ENCODE measurements at regions not wholly inside any gene's neighbourhood (a gene's known extent, or its start where the extent isn't known, plus 50 kb on each side); places are given as distances from the start of the nearest gene placed in this dataset.
A peak's percentile ranks its signal among the peaks of the same experiment; 100 is the strongest.
"Not testable (repeated sequence)": the region's sequence is repeated elsewhere in the genome, so short reads cannot be mapped to it uniquely, and the experiment has no call there.

DNA sequence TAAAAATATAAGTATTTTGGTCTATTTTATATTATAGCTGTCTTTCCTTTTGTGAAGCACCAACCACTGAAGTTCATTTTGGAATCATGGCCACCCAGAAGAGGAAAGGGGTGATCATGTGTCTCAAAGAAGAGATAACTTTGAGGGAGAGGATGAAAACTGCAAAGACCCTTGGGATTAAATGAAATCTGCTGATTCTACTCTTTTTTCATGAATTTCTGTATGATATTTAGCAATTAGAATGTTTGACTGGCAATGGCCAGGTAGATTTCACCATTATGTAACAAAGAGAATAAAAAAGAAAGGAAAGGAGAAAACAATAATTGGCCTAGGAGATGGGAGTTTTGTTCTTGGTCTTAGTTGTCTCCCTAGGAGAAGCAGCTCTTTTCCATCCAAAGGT lies 350.8 kb downstream of the EMP1 start:
- DNase-seq: no peak

DNA sequence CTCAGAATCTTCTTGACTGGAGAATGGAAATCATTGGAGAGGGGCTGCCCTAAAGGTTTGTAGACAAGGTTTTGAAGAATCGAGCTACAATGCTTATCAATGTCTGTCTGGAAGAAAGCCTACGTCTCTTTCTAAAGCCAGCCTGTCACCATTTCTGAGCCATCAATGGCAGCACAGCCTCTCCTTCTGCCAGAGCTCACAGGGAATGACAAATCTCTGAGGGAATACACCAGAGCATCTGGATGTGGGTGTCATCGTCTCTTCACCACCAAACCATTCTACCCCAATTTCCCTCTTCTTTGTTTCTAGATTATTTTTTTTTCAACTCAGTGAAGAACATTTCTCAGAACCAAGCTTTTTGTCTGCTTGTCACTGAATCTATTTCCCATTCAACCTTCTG lies 349.7 kb downstream of the EMP1 start:
- DNase-seq: no peak

DNA sequence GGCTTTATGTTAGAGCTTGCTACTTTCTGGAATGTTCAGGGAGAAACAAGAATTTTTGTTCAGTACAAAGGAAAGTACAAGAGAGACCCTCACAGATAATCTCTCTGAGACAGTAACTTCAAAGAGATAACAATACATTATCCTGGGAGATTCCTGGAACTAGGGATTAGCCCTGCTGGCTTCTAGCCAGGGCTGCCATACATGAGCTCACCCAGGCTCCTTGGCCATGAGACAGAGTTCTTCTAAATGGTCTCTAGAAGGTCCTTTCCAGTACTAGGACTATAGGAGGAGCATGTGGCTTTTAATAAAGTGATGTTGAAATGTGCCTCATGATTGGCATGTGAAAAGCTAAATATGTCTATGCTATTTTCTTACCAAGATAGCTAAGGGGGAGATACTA lies 342.5 kb downstream of the EMP1 start:
- DNase-seq: no peak

DNA sequence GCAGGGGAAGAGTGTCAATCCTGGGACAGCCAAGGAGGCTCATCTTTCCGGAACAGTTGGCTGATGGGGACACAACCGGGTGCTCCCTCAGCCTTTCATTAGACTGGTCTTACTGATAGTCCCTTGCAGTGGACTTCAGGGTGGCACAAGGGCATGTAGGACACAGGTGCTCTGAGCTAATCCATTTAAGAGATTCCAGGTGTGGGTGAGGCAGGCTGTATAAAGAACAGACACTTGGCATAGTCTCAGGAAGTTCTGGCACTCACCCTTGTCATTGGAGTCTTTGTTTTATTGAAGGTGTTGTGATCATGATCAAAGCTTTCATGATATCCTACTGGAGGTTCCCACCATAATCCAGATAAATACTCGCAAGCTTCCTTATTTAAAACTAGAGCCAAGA lies 341.6 kb downstream of the EMP1 start:
- DNase-seq: no peak

DNA sequence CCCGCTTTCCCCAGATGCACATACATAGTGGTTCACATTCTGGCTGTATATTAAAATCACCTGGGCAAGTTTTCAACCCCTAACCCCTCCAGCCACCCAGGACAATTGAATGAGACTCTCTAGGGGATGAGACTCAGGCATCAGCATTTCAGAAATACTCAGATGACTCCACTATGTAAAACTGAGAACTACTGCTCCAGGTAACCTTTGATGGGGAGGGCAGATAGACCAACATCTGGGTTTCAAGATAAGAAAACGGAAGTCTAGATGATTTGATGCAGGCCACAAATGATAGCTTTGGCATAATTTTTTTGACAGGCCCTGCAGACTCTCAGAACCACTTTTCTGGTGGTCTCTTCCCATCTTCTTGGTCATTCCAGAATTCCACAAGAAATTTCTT lies 341.1 kb downstream of the EMP1 start:
- no peak for DNase-seq

DNA sequence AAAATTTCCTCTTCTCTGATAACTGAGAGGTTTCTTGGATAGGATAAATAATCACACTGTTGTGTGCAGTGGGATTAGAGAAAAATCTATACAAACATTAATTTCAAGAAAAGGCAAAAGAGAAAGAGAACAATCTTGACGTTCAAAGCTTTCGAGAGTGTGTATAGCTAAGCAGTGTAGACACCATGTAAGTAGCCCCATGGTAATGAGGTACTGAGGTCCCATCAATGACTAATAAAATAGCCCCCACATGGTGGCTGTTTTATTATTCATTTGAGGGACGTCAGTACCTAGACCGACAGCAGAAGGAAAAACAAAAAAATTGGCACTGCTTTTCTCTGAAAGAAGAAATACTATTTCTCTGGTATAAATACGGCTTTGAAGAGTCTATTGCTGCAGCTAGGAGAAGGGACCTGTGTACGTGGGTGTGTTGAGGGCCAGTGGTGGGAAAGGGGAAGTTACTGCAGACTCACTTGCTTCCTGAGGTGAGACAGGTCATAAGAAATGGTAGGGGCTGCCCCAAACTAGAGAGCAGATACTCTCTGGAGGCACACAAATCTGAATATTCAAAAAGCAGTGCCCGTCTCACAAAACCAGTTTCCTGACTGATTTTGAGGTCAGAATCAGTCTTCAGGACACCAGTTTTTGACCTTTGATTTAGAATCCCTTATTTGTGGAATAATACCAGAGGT lies 339.8 kb downstream of the EMP1 start:
- DNase-seq: no peak

DNA sequence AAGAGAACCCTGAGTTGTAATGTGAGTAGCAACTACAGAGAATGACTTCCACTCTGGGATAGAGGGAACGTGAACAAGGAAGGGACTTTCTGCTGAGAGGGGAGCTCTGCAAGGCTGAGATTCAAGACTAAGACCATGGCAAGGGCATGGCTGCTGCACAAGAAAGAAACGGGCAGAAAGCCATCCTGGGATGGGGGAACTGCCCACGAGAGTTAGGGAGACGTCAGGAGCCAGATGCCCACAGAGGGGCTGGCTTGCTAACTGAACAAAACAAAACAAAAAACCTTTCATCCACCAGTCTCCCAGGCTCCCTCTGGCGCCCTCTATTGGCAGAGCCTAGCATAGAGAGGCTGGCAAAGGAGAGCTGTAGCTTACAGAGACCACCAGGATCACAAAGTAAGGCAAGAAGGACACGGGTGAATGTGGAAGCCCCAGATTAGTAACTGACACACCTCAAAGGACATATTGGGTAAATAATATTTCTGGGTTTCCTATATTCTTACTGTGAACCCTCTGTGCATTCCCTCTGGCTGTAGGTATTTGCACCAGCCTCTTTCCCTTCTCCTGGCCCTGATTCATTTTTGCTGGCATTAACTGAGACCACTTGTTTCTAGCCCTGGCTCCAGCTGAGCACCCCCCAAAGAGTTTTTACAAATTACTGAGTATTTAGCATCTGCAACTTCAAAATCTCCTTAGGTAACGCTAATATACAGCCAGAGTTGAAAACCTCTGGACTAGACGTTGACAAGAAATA lies 338.3 kb downstream of the EMP1 start:
- DNase-seq: peak; percentile 17

DNA sequence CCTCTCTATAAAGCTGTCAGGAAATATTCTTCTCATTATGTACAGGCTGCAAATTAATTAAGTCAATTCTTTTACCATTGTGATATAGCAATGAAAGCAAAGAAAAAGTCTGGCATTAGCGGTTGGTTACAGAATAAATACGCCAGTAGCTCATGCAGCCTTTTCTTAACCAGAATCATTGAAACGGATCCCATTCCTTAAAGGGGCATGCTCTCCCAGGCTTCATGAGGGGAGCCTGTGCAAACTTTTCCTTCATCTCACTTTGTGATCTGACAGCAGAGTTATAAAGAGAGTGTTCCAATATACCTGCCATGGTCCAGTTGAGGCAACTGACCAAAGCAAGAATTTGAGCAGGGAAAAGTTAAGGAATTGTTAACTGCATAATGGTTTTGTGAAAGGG lies 337.7 kb downstream of the EMP1 start:
- no peak for DNase-seq

DNA sequence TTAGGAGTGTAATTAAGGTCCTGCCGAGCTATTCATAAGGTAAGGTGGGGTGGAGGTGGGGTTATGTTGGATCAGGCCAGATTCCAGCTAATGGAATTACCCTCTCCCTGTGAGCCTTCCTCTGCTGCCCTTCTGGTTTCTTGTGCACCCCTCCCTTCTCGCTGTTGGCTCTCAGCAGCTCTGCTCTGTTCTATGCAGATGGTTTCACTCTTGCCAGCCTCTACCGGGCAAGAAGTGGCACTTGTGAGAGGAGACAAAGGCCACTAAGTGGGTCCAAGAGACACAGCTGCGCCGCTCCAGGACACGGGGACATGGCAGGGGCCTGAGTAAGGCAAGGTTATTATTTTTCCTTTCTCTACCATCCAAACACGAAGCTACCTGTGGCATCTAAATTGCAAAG lies 334.4 kb downstream of the EMP1 start:
- DNase-seq: peak; percentile 16

DNA sequence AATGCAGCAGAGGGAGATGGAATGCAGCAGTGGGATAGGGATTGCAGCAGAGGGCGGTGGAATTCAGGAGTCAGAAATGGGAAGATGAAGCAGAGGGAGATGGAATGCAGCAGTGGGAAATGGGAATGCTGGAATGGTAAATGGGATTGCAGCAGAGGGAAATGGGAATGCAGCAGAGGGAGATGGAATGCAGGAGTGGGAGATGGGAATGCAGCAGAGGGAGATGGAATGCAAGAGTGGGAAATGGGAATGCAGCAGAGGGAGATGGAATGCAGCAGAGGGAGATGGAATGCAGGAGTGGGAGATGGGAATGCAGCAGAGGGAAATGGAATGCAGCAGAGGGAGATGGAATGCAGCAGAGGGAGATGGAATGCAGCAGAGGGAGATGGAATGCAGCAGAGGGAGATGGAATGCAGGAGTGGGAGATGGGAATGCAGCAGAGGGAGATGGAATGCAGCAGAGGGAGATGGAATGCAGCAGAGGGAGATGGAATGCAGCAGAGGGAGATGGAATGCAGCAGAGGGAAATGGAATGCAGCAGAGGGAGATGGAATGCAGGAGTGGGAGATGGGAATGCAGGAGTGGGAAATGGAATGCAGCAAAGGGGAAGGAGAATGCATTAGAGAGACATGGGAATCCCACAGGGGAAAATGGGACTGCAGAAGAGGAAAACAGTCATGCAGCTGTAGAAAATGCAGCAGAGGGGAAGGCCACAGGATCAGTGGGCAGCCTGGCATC lies 329.8 kb downstream of the EMP1 start:
- not testable (repeated sequence) for DNase-seq

DNA sequence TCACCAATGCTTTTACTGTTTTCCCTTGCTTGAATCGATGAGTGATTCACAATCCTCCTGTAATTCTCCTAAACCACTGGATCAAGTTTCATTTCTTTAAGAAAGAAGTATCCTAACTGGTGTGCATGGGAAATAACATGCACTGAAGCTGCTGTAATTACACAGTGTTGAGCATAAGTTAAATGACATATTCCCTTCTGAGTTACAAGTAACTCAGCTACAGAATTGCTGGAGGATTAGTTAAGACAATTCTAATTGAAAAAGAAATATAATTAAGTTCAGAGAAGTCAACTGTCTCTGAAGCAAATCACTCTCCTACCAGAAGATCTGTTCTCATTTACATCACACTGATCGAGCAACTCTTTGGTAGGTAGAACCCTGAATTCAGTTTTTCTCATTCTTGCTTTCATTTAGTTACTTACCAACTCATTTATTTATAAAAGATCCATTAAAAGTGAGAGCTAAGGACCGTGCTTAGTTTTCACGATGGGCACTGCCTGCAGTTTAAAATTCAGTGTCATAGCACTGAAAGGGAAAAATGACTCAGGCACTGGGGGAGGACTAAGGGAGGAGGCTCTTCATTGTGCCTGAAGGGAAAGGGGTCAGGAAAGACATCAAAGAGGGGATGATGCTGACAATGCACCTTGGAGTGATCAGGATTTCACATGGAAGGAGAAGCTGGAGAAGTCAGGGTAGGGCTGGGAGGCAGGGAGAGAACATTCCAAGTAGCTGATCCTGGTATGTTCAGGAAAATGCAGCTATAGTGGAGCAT lies 327.2 kb downstream of the EMP1 start:
- DNase-seq: no peak

DNA sequence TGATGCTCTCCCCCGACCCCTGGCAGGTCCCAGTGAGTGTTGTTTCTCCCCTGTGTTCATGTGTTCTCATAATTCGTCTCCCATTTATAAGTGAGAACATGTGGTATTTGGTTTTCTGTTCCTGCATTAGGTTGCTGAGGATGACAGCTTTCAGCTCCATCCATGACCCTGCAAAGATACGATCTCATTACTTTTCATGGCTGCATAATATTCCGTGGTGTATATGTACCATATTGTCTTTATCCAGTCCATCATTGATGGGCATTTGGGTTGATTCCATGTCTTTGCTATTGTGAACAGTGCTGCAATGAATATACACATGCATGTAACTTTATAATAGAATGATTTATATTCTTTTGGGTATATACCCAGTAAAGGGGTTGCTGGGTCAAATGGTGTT lies 321.5 kb downstream of the EMP1 start:
- not testable (repeated sequence) for DNase-seq

DNA sequence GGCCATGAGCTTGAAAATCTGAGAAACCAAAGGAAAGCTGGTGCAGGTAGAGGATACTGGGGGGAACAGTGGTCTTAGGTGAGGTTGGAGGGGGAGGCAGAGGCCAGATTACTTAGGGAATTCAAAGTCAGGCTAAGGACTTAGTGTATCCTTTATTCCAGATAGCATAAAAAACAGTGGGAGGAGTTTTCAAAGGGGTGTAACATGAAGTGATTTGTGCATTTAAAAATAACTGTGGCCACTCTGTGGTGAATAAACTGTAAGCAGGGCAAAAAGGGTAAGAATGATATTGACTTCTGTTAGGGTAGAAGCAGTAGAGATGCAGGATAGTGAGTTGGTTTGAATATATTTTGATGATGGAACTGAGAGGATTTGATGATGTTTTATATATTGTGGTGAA lies 313.2 kb downstream of the EMP1 start:
- no peak for DNase-seq

DNA sequence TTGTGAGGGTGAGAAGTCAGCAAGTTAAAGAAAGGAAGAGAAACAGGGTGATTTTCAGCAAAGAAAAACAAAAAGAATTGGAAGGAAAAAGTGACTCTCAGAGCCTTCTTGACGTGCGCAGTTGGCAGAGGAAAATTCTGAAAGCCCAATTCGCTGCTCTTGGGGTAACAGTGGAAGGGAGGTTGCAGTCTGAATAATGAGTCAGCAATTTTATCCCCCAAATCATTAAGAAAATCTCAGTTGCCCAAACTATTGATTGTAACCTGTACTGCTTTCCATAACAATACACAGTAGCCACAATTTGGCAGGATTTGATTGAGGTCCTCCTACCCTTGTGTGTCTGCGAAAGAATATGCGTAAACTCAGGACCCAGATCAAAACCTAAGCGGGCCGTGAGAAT lies 309.1 kb downstream of the EMP1 start:
- no peak for DNase-seq

DNA sequence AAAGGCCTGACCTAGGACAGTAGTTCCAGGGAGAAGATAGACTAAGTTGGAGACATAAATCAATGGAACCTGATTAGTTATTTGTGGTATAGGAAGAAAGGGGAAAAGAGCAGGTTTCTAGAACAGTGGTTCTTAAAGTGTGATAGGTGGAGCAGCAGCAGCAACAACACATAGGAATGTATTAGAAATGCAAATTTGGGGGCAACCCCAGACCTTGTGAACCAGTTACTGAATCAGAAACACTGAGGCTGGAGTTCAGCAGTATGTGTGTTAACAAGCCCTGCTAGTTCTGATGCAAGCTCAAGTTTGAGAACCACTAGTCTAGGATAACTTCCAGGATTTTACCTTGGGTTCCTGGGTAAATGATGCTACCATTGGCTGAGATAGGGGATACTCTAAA lies 308.7 kb downstream of the EMP1 start:
- no peak for DNase-seq

DNA sequence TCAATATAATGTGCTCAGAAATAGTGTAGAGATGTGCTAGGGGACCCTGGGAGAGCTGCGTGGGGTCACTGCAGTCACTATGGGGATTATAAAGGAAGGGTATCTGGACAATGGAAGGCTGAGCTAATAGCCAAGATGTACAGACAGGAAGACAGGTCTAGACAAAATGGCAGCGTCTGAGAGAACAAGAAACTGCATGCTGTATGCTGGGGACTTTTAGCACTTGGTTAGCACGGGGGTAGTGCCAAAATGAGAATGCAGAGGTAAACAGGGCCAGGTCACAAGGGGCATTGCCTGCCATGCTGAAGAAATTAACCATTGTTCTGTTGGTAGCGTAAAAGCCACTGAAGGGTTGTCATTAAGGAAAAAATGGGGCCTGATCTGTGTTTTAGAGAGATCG lies 308.2 kb downstream of the EMP1 start:
- no peak for DNase-seq

DNA sequence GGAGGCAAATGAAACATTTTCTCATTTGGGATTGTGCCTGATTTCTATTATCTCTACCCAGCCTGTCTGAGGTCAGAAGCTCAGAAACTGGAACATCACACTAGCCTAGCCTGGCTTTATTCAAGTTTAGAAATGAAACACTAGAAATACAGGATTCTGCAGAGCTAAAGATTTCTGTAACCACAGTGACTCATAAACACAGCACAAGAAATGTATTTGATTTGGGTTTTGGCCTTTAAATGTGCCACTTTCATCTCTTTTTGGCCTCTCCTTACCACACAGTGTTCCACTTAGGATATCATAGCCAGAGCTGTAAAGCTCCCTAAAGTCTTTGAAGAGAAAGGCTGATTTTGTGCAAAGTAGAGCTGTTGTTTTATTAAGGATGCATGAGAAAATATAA lies 307.5 kb downstream of the EMP1 start:
- DNase-seq: no peak

DNA sequence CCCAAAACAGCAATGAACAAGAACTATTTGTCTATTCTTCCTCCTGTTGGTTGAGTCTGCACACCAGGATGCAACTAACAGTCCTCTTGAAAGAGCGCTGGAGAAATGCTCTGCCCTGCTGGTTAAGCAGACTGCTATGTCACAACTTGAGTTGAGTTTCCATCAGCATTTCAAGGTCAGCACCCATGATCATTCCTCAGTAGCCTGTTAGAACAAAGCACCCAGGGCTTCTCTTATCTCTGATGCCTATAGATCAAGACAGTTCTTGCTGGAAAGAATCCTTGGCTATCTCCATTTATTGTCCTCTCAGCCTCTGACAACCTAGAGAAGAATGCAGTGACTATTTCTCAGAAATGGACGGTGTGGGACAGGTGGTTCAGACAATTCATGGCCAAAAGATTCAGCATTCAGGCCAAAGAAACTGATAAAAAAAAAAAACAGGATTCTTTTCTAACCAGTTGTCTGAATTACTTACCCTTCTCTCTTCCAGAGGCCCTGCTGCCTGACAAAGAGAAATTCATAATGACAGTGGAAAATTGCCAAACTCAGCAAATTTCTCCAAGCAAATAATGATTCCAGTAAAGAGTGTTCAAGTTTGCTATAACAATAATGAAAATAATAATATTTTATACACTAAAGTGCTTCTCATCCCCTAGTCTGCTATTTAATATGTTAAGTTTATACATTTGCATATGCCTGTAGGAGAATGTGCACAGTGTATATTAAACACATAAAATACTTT lies 306.7 kb downstream of the EMP1 start:
- DNase-seq: no peak

DNA sequence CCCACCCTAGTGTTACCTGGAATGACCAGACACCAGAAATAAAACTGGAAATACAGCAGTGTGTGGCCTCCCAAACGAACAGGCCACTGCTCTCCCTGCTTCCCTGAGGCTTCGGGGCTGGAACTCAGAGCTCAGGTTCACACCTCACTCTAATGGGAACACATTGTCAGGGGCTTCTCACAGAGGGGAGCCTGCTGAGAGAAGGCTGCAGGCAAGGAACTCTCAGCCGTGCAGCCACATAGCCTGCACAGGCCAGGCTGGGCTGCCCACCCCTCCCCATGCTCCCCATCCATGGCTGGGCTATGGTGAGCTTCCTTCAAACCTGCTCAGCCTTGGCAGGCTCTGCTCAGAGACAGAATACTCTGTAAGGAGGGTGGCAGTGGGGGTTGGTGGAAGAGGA lies 302.5 kb downstream of the EMP1 start:
- no peak for DNase-seq

DNA sequence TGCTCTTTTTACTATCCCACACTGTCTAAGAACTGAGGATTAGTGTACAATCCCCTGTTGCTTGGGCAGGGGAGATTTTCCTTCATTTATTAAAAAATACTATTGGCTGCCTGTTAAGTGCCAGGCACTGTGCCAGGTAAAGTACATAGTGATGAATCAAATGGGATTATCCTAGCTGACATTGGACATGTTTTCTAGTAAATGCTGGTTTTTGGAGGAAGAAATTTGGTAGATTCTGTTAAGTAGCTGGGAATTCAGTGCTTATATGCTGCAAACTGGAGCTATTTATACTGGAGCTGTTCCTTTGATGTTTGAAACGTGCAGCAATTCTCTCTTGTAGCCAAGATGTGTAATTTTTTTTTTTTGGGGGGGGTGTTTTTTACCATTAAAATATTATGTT lies 299.6 kb downstream of the EMP1 start:
- no peak for DNase-seq

DNA sequence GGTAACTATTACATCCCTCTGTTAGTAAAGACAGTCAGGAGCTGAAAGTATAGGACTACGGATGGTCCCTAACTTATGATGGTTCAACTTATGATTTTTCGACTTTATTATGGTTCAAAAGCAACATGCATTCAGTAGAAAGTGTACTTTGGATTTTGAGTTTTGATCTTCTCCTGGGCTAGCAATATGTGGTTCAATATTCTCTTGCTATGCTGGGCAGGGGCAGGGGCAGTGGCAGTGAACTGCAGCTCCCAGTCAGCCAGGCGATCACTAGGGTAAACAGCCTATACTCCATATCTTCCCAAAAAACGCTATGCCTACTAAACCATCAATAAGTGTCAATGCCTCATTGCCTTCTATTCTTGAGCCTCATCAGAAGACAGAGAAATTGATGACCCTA lies 292.7 kb downstream of the EMP1 start:
- DNase-seq: no peak

DNA sequence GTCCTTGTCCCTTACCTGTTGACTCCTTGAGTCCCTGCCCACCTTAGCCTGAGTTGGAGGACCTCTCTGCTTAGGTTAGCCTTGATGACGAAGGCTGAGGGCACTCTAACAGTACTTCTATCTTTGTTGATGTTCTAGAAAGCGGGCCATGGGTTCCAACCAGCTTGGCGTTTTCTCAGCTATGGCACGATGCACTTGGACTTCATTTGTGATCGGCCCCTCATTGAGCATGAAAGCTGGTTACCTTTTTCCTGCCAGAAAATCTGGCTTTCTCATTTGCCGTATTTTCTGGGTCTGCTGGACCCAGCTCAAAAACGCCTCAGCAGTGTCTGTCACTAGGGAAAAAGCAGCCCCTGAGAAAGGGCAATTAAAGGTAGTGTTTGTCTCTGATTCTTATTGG lies 290.8 kb downstream of the EMP1 start:
- no peak for DNase-seq

DNA sequence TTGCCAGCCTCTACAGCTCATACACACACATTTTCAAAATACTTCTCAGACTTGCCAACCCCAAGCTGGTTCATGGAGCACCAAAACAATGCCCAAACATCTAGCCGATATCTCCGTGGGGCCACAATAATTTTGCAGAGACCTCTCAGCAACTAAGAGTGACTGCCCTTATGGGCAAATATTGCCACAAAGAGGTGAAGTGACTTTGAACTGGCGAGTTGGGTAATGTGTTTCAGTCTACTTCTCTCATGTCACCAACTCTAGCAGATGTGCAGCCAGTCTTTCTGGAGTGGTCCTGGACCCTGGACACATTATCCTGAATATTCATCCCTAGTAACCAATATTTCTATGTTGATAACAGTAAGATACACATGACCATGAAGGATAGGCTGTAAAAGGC lies 290.3 kb downstream of the EMP1 start:
- DNase-seq: no peak
